GM18508 (cell line): ENCODE measurements at regions not wholly inside any gene's neighbourhood (a gene's known extent, or its start where the extent isn't known, plus 50 kb on each side); places are given as distances from the start of the nearest gene placed in this dataset.

Experiments used
- ATAC-seq: cut with Tn5 transposase; IDR thresholded peaks from one replicate; pipeline ENCODE4 v1.9.1; 2021; ENCODE audit warnings: moderate number of reproducible peaks; ENCODE audit not compliant: insufficient read depth, unreplicated experiment

- no peak for ATAC-seq
Observed at GRCh38 chr15:94059013-94059587, 172.3 kb upstream of the MCTP2 start.

GRCh38 chr15:94057305-94057704 lies 174.1 kb upstream of the MCTP2 start:
- no peak for ATAC-seq

- ATAC-seq: no peak
Observed at GRCh38 chr15:94056314-94056713, 175.0 kb upstream of the MCTP2 start.

- no peak for ATAC-seq
Observed at GRCh38 chr15:94053626-94054025, 177.7 kb upstream of the MCTP2 start.

- no peak for ATAC-seq
Observed at GRCh38 chr15:94052711-94053110, 178.7 kb upstream of the MCTP2 start.

- ATAC-seq: no peak
Observed at GRCh38 chr15:94047566-94047965, 183.8 kb upstream of the MCTP2 start.

- ATAC-seq: no peak
Observed at GRCh38 chr15:94042180-94042928, 189.0 kb upstream of the MCTP2 start.

DNA sequence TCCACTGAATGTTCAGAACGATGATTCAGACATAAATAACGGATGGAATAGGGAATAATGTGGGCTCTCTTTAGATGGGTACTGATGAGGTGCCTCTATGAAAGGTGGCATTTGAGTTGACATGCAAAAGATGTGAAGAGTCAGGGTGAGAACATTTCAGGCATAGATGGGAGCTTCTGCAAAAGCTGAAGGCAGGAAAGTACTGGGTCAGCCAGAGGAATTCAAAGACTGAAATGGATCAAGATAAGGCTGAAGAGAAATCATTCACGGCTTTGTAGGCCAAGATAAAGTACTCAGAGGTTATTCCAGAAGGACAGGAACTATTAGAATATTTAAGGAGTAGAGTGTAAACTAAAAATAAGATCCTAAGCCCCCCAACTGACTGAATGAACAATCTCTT lies 189.6 kb upstream of the MCTP2 start:
- ATAC-seq: no peak

- ATAC-seq: no peak
Observed at GRCh38 chr15:94040541-94041248, 190.7 kb upstream of the MCTP2 start.

DNA sequence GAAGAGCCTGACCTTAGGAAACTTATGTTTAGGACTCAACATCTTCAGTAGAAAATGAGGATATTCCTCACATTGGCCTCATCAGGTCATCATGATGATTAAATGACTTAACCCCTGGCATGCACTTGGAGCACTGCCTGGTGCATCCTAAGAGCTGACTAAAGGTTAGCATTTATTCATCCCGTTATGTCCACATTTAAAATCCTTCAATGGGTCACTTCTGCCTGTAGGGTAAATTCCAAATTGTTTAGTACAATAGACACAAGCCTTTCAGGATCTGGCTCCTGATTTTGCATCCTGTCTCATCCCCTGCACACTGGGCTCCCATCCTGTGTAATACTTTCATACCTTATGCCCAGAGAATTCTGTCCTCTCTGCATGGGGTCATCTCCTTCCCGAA lies 195.2 kb upstream of the MCTP2 start:
- ATAC-seq: no peak

DNA sequence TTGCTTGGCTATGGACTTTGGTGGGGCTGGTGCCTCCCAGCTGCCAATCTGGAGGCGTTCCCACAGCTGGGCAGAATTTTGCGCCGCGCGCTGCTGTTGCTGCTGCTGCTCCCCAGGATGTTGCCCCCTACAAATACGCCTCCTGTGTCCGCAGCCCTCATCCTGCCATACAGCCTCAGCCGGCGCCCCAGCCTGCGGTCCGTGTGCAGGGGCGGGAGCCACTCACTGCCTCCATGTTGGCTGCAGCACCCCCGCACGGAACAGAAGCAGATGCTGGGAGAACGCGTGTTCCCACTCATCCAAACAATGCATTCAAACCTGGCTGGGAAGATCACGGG lies 197.7 kb upstream of the MCTP2 start:
- ATAC-seq: no peak

DNA sequence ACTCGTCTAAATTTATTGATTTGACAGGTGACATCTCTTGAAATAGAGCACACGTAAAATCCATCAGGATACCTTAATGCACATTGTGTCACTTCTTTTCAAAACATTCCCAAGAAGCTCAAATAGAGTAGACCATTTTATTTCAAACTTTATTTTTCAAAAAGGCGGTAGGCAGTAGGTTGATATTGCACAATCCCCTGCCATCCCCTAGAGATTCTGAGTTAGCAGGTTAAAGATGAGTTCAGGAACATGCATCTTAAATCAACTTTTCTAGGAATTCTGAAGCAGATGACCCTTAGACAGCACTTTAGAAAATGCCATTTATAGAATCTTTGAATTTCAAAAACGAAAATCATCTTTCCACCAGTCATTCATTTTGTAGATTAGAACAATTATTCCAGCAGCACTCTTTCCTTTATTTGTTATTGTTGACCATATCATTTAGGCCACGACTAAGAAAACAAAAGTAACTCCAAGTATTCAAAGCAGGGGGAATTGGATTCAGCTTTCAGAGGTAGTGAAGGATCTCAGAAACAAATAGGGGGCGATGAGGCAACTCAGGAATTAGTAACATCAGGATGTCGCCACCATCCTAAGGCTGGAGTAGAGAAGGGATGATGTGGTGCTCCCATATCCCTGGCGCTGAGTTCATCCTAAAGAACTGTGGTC lies 198.2 kb upstream of the MCTP2 start:
- no peak for ATAC-seq

GRCh38 chr15:94032571-94032970 lies 198.8 kb upstream of the MCTP2 start:
- ATAC-seq: no peak

DNA sequence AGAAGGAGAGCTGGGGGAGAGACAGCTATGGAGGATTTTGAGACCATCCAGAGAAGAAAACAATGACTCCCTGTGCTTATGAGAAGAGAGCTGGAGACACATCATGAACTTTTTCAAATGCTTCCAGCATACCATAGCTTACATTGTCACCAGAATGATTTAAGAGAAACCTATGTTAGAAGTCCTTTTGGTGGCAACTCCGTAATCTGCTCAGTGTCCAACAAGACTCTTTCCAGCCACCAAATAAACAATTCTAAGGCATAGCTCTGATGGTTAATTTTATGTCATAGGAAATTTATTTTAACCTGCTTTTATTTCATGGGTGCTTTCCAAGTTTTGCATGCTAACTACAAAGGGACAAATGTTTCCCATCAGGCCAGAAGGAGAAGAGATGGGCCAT lies 200.3 kb upstream of the MCTP2 start:
- ATAC-seq: no peak

- ATAC-seq: no peak
Observed at GRCh38 chr15:94029495-94029894, 201.9 kb upstream of the MCTP2 start.

- no peak for ATAC-seq
Observed at GRCh38 chr15:94028809-94029208, 202.6 kb upstream of the MCTP2 start.

DNA sequence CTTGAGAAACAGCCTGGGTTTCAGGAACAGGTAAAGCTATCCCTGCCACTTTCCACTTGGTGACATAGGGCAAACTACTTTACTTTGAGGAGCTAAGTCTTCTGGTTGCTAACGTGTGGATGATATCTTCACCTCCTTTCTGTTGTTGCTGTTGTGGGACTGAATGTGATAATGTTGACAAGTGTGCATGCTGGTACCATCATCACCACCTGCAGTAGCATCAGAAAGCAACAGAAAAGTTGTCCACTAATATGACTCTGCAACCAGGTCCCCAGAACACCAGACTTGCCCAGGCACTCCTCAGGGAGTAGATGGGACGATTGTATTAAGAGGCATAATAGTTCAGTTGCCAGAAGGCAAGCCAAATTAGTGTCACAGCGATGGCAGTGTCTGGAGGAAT lies 203.2 kb upstream of the MCTP2 start:
- ATAC-seq: no peak

- ATAC-seq: no peak
Observed at GRCh38 chr15:94027581-94027980, 203.8 kb upstream of the MCTP2 start.

- ATAC-seq: no peak
Observed at GRCh38 chr15:94026458-94027304, 204.7 kb upstream of the MCTP2 start.

GRCh38 chr15:94023531-94023930 lies 207.8 kb upstream of the MCTP2 start:
- ATAC-seq: no peak
